ENCODE measurements at regions not wholly inside any gene's neighbourhood (a gene's known extent, or its start where the extent isn't known, plus 50 kb on each side); places are given as distances from the start of the nearest gene placed in this dataset.

- no peak for DNase-seq
Observed at GRCh38 chr3:139729300-139729699, 51.5 kb upstream of the NMNAT3 start.

DNA sequence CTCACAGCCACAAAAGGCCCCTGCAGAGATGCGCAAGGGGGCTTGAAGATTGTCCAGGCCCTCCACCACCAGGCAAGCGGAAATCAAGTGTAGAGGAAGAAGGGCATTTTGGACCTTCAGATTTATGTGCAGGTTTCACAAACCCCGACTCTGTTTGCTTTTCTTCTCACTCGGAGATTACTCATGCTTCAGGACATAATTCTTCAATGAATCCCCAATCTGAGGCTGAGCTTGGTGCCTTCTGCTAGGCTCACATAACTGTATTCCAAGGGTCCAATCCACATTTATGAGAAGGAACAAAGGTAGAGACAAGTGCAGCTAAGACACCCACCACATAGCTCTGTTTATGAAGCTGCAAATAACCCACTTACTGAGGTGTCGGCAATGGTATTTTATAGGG, 50.6 kb upstream of the NMNAT3 start:
- no peak for DNase-seq
